Cardiac fibroblast (primary cell): ENCODE measurements at regions not wholly inside any gene's neighbourhood (a gene's known extent, or its start where the extent isn't known, plus 50 kb on each side); places are given as distances from the start of the nearest gene placed in this dataset.

ENCODE experiments used
- DNase-seq, 2 donors: peaks; one replicate each; pipeline versions ENCODE4 v3.0.0 to v3.0.0-alpha.2; 2010; ENCODE audit warnings: low read depth in 2 of 2
- H3K4me3 ChIP-seq, 2 donors: replicated peaks in 1 of 2; 1 replicate in 1 of 2; 2 replicates in 1 of 2; pipeline ENCODE4 v1.5.1; 2011; ENCODE audit warnings: low read depth in 2 of 2, low read length in 2 of 2, mild to moderate bottlenecking in 2 of 2, moderate library complexity in 1 of 2
- TF ChIP-seq, protein P1 (sequence below): IDR thresholded peaks from one replicate; pipeline ENCODE4 v1.5.1; 2011; ENCODE audit warnings: low read depth, mild to moderate bottlenecking, low read length, inconsistent platforms

GRCh38 chr4:4685810-4686795 lies 144.3 kb upstream of the STX18 start:
- DNase-seq = peak; percentile 16 to 28
- H3K4me3 ChIP-seq = no peak overlapping the region
- TF ChIP-seq, protein P1, sequence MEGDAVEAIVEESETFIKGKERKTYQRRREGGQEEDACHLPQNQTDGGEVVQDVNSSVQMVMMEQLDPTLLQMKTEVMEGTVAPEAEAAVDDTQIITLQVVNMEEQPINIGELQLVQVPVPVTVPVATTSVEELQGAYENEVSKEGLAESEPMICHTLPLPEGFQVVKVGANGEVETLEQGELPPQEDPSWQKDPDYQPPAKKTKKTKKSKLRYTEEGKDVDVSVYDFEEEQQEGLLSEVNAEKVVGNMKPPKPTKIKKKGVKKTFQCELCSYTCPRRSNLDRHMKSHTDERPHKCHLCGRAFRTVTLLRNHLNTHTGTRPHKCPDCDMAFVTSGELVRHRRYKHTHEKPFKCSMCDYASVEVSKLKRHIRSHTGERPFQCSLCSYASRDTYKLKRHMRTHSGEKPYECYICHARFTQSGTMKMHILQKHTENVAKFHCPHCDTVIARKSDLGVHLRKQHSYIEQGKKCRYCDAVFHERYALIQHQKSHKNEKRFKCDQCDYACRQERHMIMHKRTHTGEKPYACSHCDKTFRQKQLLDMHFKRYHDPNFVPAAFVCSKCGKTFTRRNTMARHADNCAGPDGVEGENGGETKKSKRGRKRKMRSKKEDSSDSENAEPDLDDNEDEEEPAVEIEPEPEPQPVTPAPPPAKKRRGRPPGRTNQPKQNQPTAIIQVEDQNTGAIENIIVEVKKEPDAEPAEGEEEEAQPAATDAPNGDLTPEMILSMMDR = no peak

DNA sequence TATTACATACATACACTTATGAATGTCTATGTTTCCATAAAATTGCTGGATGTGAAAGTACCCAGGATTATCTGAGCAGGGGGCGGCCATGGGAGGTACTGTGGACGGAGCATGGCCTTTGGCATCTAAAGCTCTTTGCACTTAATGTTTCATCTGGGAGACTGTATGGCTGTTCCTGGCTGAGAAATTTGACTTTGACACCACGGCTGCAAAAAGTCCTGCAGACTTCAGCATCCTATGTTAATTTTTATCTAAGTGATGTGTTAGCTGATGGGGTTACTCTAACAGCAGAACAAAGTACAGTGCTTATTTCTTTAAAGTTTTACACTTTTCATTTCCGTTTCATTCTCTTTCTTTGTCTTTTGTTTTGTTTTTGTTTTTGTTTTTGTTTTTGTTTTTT lies 139.8 kb upstream of the STX18 start:
- no peak for DNase-seq
- no peak overlapping the region for H3K4me3 ChIP-seq
- TF ChIP-seq, protein P1 = no peak

DNA sequence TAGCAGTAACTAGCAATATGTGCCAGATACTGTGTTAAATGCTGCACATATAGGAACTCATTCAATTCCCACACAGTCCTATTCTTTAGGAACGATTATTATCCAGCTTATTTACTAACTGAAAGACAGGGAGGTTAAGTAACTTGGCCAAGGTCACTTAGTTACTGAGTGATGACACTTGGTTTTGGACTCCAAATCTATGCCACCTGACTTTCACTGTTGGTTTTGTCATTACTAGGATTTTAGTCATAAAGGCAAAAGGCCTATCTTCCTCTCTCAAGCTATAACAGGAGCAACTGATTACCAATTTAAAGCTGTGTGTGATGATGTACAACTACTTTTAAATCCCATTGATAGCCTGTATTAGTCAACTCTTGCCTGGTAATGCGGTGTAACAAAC lies 138.9 kb upstream of the STX18 start:
- DNase-seq = no peak
- no peak overlapping the region for H3K4me3 ChIP-seq

GRCh38 chr4:4680243-4680642 lies 138.4 kb upstream of the STX18 start:
- H3K4me3 ChIP-seq = no peak overlapping the region
- no peak for DNase-seq
- TF ChIP-seq, protein P1 = no peak

More for the DNA sequence above, 138.9 kb upstream of the STX18 start:
- TF ChIP-seq, protein P1 = no peak

DNA sequence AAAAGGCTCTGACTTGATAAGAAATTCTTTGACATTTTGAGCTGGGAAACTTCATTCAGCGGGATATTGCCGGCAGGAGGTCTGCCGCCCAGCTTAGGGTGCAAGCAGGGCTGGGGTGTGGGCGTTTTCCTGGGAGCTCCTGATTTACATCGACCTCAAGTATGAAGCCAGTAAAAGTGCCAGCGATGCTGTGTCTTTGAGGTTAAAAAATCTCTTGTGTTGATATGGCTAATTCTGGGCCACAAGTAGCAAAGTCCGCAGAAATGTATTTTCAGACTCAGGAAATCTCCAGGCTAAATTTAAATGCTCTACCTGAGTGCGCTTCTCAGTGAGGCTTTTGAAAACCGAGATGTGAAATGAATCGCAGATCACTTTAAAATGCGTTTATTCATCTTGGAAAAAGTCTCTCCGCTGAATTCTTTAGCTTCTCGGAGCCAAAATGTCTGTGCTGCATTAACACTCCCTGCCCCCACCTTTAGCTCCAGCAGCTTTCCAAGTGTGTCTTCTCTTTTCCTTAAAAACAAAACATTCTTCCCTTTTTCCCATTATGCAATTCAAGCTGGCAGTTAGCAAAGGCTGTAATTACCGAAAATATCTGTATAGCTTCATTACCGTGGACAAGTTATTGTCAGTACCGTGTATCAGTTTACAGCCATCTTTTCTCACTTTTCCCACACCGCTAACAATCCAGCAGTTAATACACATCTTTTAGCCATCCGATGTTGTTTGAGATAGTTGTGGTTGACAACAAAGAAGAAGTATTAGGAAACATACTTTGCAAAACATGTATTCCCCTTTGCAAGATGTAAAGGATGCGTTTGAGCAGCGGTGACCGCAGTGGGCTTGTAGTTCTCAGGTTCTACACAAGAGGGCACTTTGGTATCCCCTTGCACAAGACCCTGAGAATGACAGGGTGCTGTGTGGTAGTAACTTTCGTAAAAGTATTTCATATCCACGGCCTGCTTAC lies 136.0 kb upstream of the STX18 start:
- TF ChIP-seq, protein P1 = peak; percentile 67
- H3K4me3 ChIP-seq = no peak overlapping the region
- DNase-seq = peak; percentile 42 to 69

DNA sequence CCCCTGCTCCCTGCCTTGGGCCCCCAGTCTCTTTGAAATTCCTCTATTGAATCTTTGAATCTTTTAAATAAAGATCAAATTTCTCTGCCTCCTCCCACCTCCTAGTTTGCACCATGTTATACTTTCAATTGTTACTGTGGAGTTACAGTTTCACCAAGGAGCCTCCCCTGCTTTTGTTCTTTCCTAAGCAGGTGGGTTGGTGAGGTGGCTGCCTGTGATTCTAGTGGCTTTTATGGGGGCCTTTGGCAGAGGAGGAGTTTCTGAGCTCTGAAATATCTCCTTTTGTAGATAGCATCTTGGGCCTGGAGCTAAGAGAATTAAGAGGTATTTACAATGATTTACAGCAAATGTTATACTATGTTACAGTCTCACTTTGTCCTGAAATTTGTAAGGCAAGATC lies 133.8 kb upstream of the STX18 start:
- TF ChIP-seq, protein P1 = no peak
- no peak for DNase-seq
- H3K4me3 ChIP-seq = no peak overlapping the region
